ENCODE measurements at regions not wholly inside any gene's neighbourhood (a gene's known extent, or its start where the extent isn't known, plus 50 kb on each side); places are given as distances from the start of the nearest gene placed in this dataset.
"Not testable (repeated sequence)": the region's sequence is repeated elsewhere in the genome, so short reads cannot be mapped to it uniquely, and the experiment has no call there.

DNA sequence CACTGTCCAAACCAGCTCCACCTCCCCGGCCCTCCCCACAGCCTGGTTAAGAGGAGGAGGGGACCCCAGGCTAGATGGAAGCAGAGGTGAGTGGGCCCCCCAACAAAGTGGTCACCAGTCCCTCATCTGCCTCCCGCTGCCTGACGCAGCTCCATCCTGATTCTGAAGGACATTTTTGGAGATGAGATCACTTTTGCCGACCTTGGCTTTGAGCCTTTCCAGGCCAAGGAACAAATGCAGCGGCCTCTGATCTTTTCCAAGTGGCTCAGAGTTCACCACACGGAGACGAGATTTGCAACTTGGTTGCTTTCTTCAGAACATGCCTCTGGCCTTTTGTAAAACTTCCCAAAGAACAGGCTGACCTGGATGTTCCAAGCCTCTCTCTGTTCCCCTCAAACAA lies 223.1 kb downstream of the NPHP4 start:
- TF ChIP-seq, protein P1, sequence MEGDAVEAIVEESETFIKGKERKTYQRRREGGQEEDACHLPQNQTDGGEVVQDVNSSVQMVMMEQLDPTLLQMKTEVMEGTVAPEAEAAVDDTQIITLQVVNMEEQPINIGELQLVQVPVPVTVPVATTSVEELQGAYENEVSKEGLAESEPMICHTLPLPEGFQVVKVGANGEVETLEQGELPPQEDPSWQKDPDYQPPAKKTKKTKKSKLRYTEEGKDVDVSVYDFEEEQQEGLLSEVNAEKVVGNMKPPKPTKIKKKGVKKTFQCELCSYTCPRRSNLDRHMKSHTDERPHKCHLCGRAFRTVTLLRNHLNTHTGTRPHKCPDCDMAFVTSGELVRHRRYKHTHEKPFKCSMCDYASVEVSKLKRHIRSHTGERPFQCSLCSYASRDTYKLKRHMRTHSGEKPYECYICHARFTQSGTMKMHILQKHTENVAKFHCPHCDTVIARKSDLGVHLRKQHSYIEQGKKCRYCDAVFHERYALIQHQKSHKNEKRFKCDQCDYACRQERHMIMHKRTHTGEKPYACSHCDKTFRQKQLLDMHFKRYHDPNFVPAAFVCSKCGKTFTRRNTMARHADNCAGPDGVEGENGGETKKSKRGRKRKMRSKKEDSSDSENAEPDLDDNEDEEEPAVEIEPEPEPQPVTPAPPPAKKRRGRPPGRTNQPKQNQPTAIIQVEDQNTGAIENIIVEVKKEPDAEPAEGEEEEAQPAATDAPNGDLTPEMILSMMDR (conservative IDR thresholded peaks at IDR 0.05; ENCODE audit: low read depth, low read length): no peak
- no peak overlapping the region for H3K4me3 ChIP-seq (ENCODE audit: low read depth, low read length)
- no peak for DNase-seq (ENCODE audit: low read depth)

DNA sequence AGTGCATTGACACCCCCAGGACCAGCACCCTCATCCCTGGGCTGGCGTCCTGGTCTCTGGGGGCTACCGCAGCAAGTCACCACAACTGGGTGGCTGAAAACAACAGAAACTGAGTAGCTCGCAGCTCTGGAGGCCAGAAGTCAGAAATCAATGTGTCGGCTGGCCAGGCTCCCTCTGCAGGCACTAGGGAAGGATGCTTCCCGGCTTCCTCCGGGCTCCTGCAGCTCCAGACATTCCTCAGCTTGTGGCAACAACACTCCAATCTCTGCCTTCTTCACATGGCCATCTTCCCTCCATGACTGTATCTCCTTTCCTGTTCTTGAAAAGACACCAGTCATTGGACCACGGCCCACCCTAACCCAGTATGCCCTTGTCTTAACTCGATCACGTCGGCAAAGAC lies 224.2 kb downstream of the NPHP4 start:
- no peak for DNase-seq (ENCODE audit: low read depth)

DNA sequence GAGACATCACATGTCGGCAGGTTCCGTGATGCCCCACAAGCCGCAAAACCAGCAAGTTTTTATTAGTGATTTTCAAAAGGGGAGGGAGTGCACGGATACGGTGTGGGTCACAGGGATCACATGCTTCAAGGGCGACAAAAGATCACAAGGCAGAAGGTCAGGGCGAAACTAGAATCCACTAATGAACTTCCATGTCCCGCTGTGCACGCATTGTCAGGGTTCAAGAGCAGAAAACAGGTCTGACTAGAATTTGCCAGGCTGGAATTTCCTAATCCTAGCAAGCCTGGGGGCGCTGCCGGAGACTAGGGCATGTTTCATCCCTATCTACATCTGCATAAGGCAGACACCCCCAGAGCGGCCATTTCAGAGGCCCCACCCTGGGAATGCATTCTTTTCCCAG lies 225.2 kb downstream of the NPHP4 start:
- not testable (repeated sequence) for H3K4me3 ChIP-seq (ENCODE audit: low read depth, low read length); DNase-seq (ENCODE audit: low read depth)

More for the DNA sequence above, 224.2 kb downstream of the NPHP4 start:
- H3K4me3 ChIP-seq (ENCODE audit: low read depth, low read length): no peak overlapping the region
- TF ChIP-seq, protein P1 (conservative IDR thresholded peaks at IDR 0.05; ENCODE audit: low read depth, low read length): no peak

DNA sequence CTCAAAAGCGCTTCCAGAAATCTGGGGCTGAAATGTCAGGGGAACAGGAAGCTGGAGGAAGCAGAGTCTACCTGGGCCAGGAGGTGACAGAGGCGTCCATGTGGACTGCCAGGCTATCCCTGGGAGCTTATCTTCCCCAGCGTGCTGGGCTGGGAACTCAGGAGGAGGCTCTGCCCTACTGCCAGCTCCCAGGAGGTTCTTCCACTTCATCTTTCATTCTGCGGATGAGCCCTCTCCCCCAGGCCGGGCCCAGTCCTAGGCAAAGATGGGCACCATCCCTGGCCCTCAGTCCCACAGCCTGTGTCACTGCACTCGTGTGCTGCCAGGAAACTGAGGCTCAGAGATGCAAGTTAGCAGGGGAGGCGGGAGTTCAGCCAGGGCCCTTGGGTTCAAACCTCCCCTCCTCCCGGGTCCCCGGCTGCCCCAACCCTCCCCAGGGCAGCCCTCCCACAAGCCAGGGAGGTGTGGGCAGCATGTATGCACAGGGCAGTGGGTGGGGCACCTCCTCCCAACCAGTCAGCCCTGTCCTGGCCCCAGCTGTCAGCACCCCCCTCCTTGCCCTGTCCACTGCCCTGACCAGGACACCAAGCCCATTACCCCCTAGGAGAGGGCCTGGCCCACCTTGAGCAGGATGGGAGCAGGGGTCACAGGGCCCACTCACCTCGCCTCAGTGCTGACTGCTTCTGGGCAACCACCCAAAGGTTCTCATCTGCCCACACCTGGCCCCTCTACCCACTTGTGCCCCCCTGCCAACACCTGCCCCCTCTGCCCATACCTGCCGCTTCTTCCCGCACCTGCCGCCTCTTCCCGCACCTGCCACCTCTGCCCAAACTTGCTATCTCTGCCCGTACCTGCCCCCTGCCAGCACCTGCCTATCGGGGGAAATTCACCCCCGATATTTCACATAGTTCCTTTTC lies 226.0 kb downstream of the NPHP4 start:
- DNase-seq (ENCODE audit: low read depth): no peak
- H3K4me3 ChIP-seq (ENCODE audit: low read depth, low read length): no peak overlapping the region
- TF ChIP-seq, protein P1 (conservative IDR thresholded peaks at IDR 0.05; ENCODE audit: low read depth, low read length): no peak

DNA sequence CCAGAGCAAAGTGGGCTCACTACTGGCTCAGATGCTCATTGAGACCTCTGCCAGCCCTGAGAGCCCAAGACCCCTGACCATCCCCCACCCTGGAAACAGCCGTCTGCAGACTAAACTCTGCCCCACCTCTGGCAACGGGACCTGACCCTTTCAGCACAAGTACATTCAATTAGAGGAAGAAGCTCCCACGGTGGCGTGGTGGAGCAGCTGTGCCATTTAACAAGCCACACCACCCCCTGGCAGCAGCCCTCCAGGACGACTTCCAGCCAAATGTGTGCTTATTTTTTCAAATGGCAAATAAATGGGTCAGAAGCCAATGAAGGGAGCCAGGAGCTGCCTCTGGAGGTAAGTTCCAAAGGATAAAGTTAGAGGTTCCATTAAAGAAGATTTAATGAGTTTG lies 226.7 kb downstream of the NPHP4 start:
- no peak overlapping the region for H3K4me3 ChIP-seq (ENCODE audit: low read depth, low read length)
- no peak for DNase-seq (ENCODE audit: low read depth)
- TF ChIP-seq, protein P1 (conservative IDR thresholded peaks at IDR 0.05; ENCODE audit: low read depth, low read length): no peak

DNA sequence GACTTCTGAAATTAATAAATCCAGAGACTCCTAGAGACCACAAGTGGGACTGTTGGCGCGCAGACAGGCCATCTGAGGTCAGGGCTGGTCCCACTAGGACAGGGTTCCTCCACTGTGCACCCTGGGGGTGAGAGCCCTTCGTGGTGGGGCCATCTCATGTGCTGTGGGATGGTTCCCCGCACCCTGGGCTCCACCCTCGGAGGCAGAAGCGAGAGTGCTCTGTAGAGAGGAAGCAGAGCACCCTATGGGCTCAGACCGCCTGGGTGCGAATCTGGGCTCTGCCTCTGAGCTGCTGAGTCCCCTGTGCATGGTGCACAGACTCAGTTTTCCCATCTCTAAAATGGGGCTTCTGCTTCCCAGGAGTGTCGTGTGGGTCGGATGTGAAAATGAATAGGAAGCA lies 227.3 kb downstream of the NPHP4 start:
- DNase-seq (ENCODE audit: low read depth): no peak
- TF ChIP-seq, protein P1 (conservative IDR thresholded peaks at IDR 0.05; ENCODE audit: low read depth, low read length): no peak

DNA sequence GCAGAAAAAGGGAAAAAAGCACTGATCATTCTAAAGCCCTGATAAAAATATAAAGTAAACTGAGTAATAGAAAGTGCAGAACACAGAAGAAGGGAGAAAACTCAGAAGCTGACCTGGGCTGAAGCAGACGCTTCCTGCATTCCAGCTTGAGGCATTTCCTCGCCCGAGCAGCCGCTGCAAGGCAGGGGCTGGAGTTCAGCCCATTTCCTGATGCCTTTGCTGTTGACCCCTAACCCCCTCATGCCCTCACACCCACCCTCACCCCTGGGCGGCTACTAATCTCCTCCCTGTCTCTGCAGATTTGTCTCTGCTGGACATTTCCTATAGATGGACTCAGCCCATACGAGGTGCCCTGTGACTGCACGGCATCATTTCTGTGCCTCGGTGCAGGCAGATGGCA lies 227.8 kb downstream of the NPHP4 start:
- TF ChIP-seq, protein P1 (conservative IDR thresholded peaks at IDR 0.05; ENCODE audit: low read depth, low read length): no peak
- no peak for DNase-seq (ENCODE audit: low read depth)
- no peak overlapping the region for H3K4me3 ChIP-seq (ENCODE audit: low read depth, low read length)

More for the DNA sequence above, 227.3 kb downstream of the NPHP4 start:
- H3K4me3 ChIP-seq (ENCODE audit: low read depth, low read length): no peak overlapping the region

Measured in epithelial cell of proximal tubule (primary cell).